ENCODE measurements at regions not wholly inside any gene's neighbourhood (a gene's known extent, or its start where the extent isn't known, plus 50 kb on each side); places are given as distances from the start of the nearest gene placed in this dataset.
A peak's percentile ranks its signal among the peaks of the same experiment; 100 is the strongest.

- TF ChIP-seq, protein P1, sequence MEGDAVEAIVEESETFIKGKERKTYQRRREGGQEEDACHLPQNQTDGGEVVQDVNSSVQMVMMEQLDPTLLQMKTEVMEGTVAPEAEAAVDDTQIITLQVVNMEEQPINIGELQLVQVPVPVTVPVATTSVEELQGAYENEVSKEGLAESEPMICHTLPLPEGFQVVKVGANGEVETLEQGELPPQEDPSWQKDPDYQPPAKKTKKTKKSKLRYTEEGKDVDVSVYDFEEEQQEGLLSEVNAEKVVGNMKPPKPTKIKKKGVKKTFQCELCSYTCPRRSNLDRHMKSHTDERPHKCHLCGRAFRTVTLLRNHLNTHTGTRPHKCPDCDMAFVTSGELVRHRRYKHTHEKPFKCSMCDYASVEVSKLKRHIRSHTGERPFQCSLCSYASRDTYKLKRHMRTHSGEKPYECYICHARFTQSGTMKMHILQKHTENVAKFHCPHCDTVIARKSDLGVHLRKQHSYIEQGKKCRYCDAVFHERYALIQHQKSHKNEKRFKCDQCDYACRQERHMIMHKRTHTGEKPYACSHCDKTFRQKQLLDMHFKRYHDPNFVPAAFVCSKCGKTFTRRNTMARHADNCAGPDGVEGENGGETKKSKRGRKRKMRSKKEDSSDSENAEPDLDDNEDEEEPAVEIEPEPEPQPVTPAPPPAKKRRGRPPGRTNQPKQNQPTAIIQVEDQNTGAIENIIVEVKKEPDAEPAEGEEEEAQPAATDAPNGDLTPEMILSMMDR (IDR thresholded peaks at IDR 0.05; ENCODE audit: low read depth, low read length): no peak
- Histone ChIP-seq H3K4me1 (ENCODE audit: low read depth) (peaks cover under 1% of the 10 kb centered on the region), H3K9me3 (ENCODE audit: low read depth) (no peaks in the 10 kb centered on the region), H3K27ac (no peak overlapping the region), H3K4me3 (no peak overlapping the region), H3K27me3 (no peaks in the 10 kb centered on the region), H3K36me3 (no peaks in the 10 kb centered on the region)
- DNase-seq (ENCODE audit: low read depth in 1 of 2, low spot score in 1 of 2): no peak
Observed at GRCh38 chr5:68352166-68352565, 136.6 kb downstream of the PIK3R1 start.

GRCh38 chr5:68353605-68354004, 138.0 kb downstream of the PIK3R1 start:
- Histone ChIP-seq H3K4me1 (ENCODE audit: low read depth) (peaks cover 7% of the 10 kb centered on the region), H3K36me3 (no peaks in the 10 kb centered on the region), H3K9me3 (ENCODE audit: low read depth) (no peaks in the 10 kb centered on the region), H3K27me3 (no peaks in the 10 kb centered on the region), H3K27ac (no peak overlapping the region), H3K4me3 (no peak overlapping the region)
- TF ChIP-seq, protein P1 (IDR thresholded peaks at IDR 0.05; ENCODE audit: low read depth, low read length): no peak
- DNase-seq (ENCODE audit: low read depth in 1 of 2, low spot score in 1 of 2): peak in 1 of 2 donors; percentile 71

- no peak for DNase-seq (ENCODE audit: low read depth in 1 of 2, low spot score in 1 of 2)
- Histone ChIP-seq H3K27me3 (no peaks in the 10 kb centered on the region), H3K4me1 (ENCODE audit: low read depth) (peaks cover 7% of the 10 kb centered on the region), H3K36me3 (no peaks in the 10 kb centered on the region), H3K9me3 (ENCODE audit: low read depth) (no peaks in the 10 kb centered on the region), H3K4me3 (no peak overlapping the region), H3K27ac (no peak overlapping the region)
- TF ChIP-seq, protein P1 (IDR thresholded peaks at IDR 0.05; ENCODE audit: low read depth, low read length): no peak
Observed at GRCh38 chr5:68354315-68354714, 138.8 kb downstream of the PIK3R1 start.

- H3K36me3 ChIP-seq: no peaks in the 10 kb centered on the region
- H3K27me3 ChIP-seq: no peaks in the 10 kb centered on the region
- H3K4me1 ChIP-seq (ENCODE audit: low read depth): peaks cover 7% of the 10 kb centered on the region
- H3K9me3 ChIP-seq (ENCODE audit: low read depth): no peaks in the 10 kb centered on the region
- DNase-seq (ENCODE audit: low read depth in 1 of 2, low spot score in 1 of 2): no peak
- TF ChIP-seq, protein P1 (IDR thresholded peaks at IDR 0.05; ENCODE audit: low read depth, low read length): no peak
- no peak overlapping the region for H3K4me3 ChIP-seq
- H3K27ac ChIP-seq: no peak overlapping the region
Observed at GRCh38 chr5:68356216-68356615, 140.7 kb downstream of the PIK3R1 start.

GRCh38 chr5:68356623-68357022, 141.1 kb downstream of the PIK3R1 start:
- Histone ChIP-seq H3K4me1 (ENCODE audit: low read depth) (peaks cover 7% of the 10 kb centered on the region), H3K27ac (no peak overlapping the region), H3K27me3 (no peaks in the 10 kb centered on the region), H3K36me3 (no peaks in the 10 kb centered on the region), H3K4me3 (no peak overlapping the region), H3K9me3 (ENCODE audit: low read depth) (no peaks in the 10 kb centered on the region)
- TF ChIP-seq, protein P1 (IDR thresholded peaks at IDR 0.05; ENCODE audit: low read depth, low read length): no peak
- no peak for DNase-seq (ENCODE audit: low read depth in 1 of 2, low spot score in 1 of 2)

GRCh38 chr5:68359699-68360098, 144.1 kb downstream of the PIK3R1 start:
- TF ChIP-seq, protein P1 (IDR thresholded peaks at IDR 0.05; ENCODE audit: low read depth, low read length): no peak
- Histone ChIP-seq H3K9me3 (ENCODE audit: low read depth) (no peaks in the 10 kb centered on the region), H3K36me3 (no peaks in the 10 kb centered on the region), H3K4me1 (ENCODE audit: low read depth) (peaks cover 7% of the 10 kb centered on the region), H3K27me3 (no peaks in the 10 kb centered on the region), H3K4me3 (no peak overlapping the region), H3K27ac (no peak overlapping the region)
- DNase-seq (ENCODE audit: low read depth in 1 of 2, low spot score in 1 of 2): no peak

All from cardiac muscle cell (in vitro differentiated cells and primary cell).